Naive B cell (primary cell): ENCODE measurements at regions not wholly inside any gene's neighbourhood (a gene's known extent, or its start where the extent isn't known, plus 50 kb on each side); places are given as distances from the start of the nearest gene placed in this dataset.
A peak's percentile ranks its signal among the peaks of the same experiment; 100 is the strongest.

ENCODE experiments used
- ATAC-seq, 2 donors: fragments of 150-1000 bp; cut with Tn5 transposase; 2 replicates each; pipeline ENCODE4 v1.10.0; 2021; ENCODE audit warnings: low read depth in 2 of 2, mild to moderate bottlenecking in 2 of 2, moderate library complexity in 2 of 2
- DNase-seq: peaks from one replicate; pipeline ENCODE4 v3.0.0; 2022
- H3K27ac Mint-ChIP-seq, 6 donors: one replicate each; pipeline ENCODE4 v1.8.0; 2020 to 2022; ENCODE audit warnings: mild to moderate bottlenecking in 6 of 6, mixed read lengths in 6 of 6, moderate library complexity in 5 of 6, inconsistent platforms in 2 of 6
- H3K27me3 Mint-ChIP-seq, 3 donors: one replicate each; pipeline ENCODE4 v1.8.0; 2021 to 2022; ENCODE audit warnings: mixed read lengths in 3 of 3, mild to moderate bottlenecking in 1 of 3
- H3K36me3 Mint-ChIP-seq, 2 donors: one replicate each; pipeline ENCODE4 v1.8.0; 2020 to 2022; ENCODE audit warnings: mixed read lengths in 2 of 2, inconsistent platforms in 1 of 2, mild to moderate bottlenecking in 1 of 2
- H3K4me1 Mint-ChIP-seq, 3 donors: one replicate each; pipeline ENCODE4 v1.8.0; 2020 to 2022; ENCODE audit warnings: mixed read lengths in 3 of 3, inconsistent platforms in 1 of 3, mild to moderate bottlenecking in 1 of 3, moderate library complexity in 1 of 3
- H3K4me3 Mint-ChIP-seq, 8 donors: one replicate each; pipeline ENCODE4 v1.8.0; 2020 to 2022; ENCODE audit warnings: mild to moderate bottlenecking in 8 of 8, mixed read lengths in 8 of 8, moderate library complexity in 8 of 8, inconsistent platforms in 2 of 8
- H3K9me3 Mint-ChIP-seq, 7 donors: one replicate each; pipeline ENCODE4 v1.8.0; 2020 to 2022; ENCODE audit warnings: mixed read lengths in 7 of 7, mild to moderate bottlenecking in 5 of 7, inconsistent platforms in 2 of 7, moderate library complexity in 1 of 7

- no peak overlapping the region for H3K27ac Mint-ChIP-seq
- H3K27me3 Mint-ChIP-seq, result peaks cover 0 to 9% (median 8%) of the 10 kb centered on the region in 3 donors
- no peaks in the 10 kb centered on the region for H3K36me3 Mint-ChIP-seq
- H3K4me3 Mint-ChIP-seq, result no peak overlapping the region
- H3K4me1 Mint-ChIP-seq, result no peaks in the 10 kb centered on the region
- no peak for ATAC-seq
- DNase-seq, result no peak
- H3K9me3 Mint-ChIP-seq, result peaks cover 0 to 6% (median 0%) of the 10 kb centered on the region in 7 donors
Measured at GRCh38 chr6:69623357-69623756, 173.5 kb downstream of the LMBRD1 start.

GRCh38 chr6:69622924-69623323, 173.9 kb downstream of the LMBRD1 start:
- Mint-ChIP-seq H3K4me3 (no peak overlapping the region), H3K4me1 (no peaks in the 10 kb centered on the region), H3K36me3 (no peaks in the 10 kb centered on the region), H3K27me3 (peaks cover 0 to 9% (median 8%) of the 10 kb centered on the region in 3 donors), H3K27ac (no peak overlapping the region), H3K9me3 (peaks cover 0 to 6% (median 0%) of the 10 kb centered on the region in 7 donors)
- ATAC-seq (no peak), DNase-seq (no peak)

- Mint-ChIP-seq H3K27ac (no peak overlapping the region), H3K36me3 (no peaks in the 10 kb centered on the region), H3K4me1 (no peaks in the 10 kb centered on the region), H3K9me3 (peaks cover 0 to 3% (median 0%) of the 10 kb centered on the region in 7 donors), H3K4me3 (no peak overlapping the region), H3K27me3 (peaks cover 0 to 9% (median 3%) of the 10 kb centered on the region in 3 donors)
- no peak for DNase-seq
- ATAC-seq, result no peak
Measured at GRCh38 chr6:69622230-69622629, 174.6 kb downstream of the LMBRD1 start.

- H3K4me3 Mint-ChIP-seq, result no peak overlapping the region
- ATAC-seq (no peak), DNase-seq (no peak)
- H3K36me3 Mint-ChIP-seq, result peaks cover 0 to 4% of the 10 kb centered on the region in 2 donors
- peaks cover 0 to 9% (median 1%) of the 10 kb centered on the region in 7 donors for H3K9me3 Mint-ChIP-seq
- no peaks in the 10 kb centered on the region for H3K4me1 Mint-ChIP-seq
- H3K27me3 Mint-ChIP-seq, result no peaks in the 10 kb centered on the region
- H3K27ac Mint-ChIP-seq, result no peak overlapping the region
Measured at GRCh38 chr6:69617163-69617562, 179.6 kb downstream of the LMBRD1 start.

GRCh38 chr6:69609836-69610472, 186.9 kb downstream of the LMBRD1 start:
- Mint-ChIP-seq H3K36me3 (peaks cover 0 to 4% of the 10 kb centered on the region in 2 donors), H3K27ac (no peak overlapping the region), H3K9me3 (peaks cover 0 to 10% (median 0%) of the 10 kb centered on the region in 7 donors), H3K4me3 (no peak overlapping the region), H3K27me3 (peaks cover 0 to 12% (median 0%) of the 10 kb centered on the region in 3 donors), H3K4me1 (no peaks in the 10 kb centered on the region)
- DNase-seq (no peak), ATAC-seq (no peak)

- H3K9me3 Mint-ChIP-seq, result peaks cover 0 to 2% (median 0%) of the 10 kb centered on the region in 7 donors
- H3K4me1 Mint-ChIP-seq, result no peaks in the 10 kb centered on the region
- no peaks in the 10 kb centered on the region for H3K36me3 Mint-ChIP-seq
- no peak overlapping the region for H3K4me3 Mint-ChIP-seq
- ATAC-seq (no peak), DNase-seq (no peak)
- H3K27ac Mint-ChIP-seq, result no peak overlapping the region
- peaks cover 4 to 18% (median 17%) of the 10 kb centered on the region in 3 donors for H3K27me3 Mint-ChIP-seq
Measured at GRCh38 chr6:69601132-69601531, 195.7 kb downstream of the LMBRD1 start.

GRCh38 chr6:69594405-69594804, 202.4 kb downstream of the LMBRD1 start:
- no peak for DNase-seq
- H3K27ac Mint-ChIP-seq, result no peak overlapping the region
- no peaks in the 10 kb centered on the region for H3K4me1 Mint-ChIP-seq
- ATAC-seq, result no peak
- H3K27me3 Mint-ChIP-seq, result no peaks in the 10 kb centered on the region
- no peaks in the 10 kb centered on the region for H3K9me3 Mint-ChIP-seq
- no peaks in the 10 kb centered on the region for H3K36me3 Mint-ChIP-seq
- H3K4me3 Mint-ChIP-seq, result no peak overlapping the region

- Mint-ChIP-seq H3K36me3 (no peaks in the 10 kb centered on the region), H3K9me3 (no peaks in the 10 kb centered on the region), H3K27me3 (no peaks in the 10 kb centered on the region), H3K27ac (no peak overlapping the region), H3K4me3 (no peak overlapping the region), H3K4me1 (no peaks in the 10 kb centered on the region)
- ATAC-seq (no peak), DNase-seq (no peak)
Measured at GRCh38 chr6:69593706-69594105, 203.1 kb downstream of the LMBRD1 start.

- Mint-ChIP-seq H3K4me3 (no peak overlapping the region), H3K4me1 (peaks cover 0 to 16% (median 10%) of the 10 kb centered on the region in 3 donors), H3K36me3 (no peaks in the 10 kb centered on the region), H3K9me3 (peaks cover 0 to 2% (median 0%) of the 10 kb centered on the region in 7 donors), H3K27me3 (no peaks in the 10 kb centered on the region), H3K27ac (no peak overlapping the region)
- DNase-seq, result no peak
- ATAC-seq, result no peak
Measured at GRCh38 chr6:69589626-69590025, 207.2 kb downstream of the LMBRD1 start.

- no peak for DNase-seq
- H3K27ac Mint-ChIP-seq, result no peak overlapping the region
Measured at GRCh38 chr6:69584913-69585729, 211.7 kb downstream of the LMBRD1 start.

GRCh38 chr6:69584536-69584912, 212.3 kb downstream of the LMBRD1 start:
- Mint-ChIP-seq H3K9me3 (peaks cover 0 to 2% (median 0%) of the 10 kb centered on the region in 7 donors), H3K4me1 (peaks cover 0 to 17% (median 11%) of the 10 kb centered on the region in 3 donors), H3K4me3 (no peak overlapping the region), H3K36me3 (no peaks in the 10 kb centered on the region), H3K27me3 (peaks cover 0 to 5% (median 0%) of the 10 kb centered on the region in 3 donors), H3K27ac (no peak overlapping the region)
- ATAC-seq (no peak), DNase-seq (no peak)

More at GRCh38 chr6:69584913-69585729, 211.7 kb downstream of the LMBRD1 start:
- peak in 1 of 2 donors; percentile 56 for ATAC-seq
- Mint-ChIP-seq H3K36me3 (no peaks in the 10 kb centered on the region), H3K4me1 (peaks cover 0 to 17% (median 11%) of the 10 kb centered on the region in 3 donors), H3K4me3 (no peak overlapping the region), H3K9me3 (peaks cover 0 to 2% (median 0%) of the 10 kb centered on the region in 7 donors), H3K27me3 (peaks cover 0 to 5% (median 0%) of the 10 kb centered on the region in 3 donors)

GRCh38 chr6:69581581-69581980, 215.2 kb downstream of the LMBRD1 start:
- H3K4me3 Mint-ChIP-seq, result no peak overlapping the region
- DNase-seq (no peak), ATAC-seq (no peak)
- H3K36me3 Mint-ChIP-seq, result no peaks in the 10 kb centered on the region
- H3K4me1 Mint-ChIP-seq, result peaks cover 0 to 17% (median 11%) of the 10 kb centered on the region in 3 donors
- H3K27ac Mint-ChIP-seq, result no peak overlapping the region
- H3K27me3 Mint-ChIP-seq, result peaks cover 0 to 5% (median 0%) of the 10 kb centered on the region in 3 donors
- H3K9me3 Mint-ChIP-seq, result peaks cover 0 to 2% (median 0%) of the 10 kb centered on the region in 7 donors

GRCh38 chr6:69580706-69581105, 216.1 kb downstream of the LMBRD1 start:
- ATAC-seq (no peak), DNase-seq (no peak)
- peaks cover 0 to 2% (median 0%) of the 10 kb centered on the region in 7 donors for H3K9me3 Mint-ChIP-seq
- peak overlapping the region in 1 of 6 donors; percentile 45 for H3K27ac Mint-ChIP-seq
- no peak overlapping the region for H3K4me3 Mint-ChIP-seq
- H3K4me1 Mint-ChIP-seq, result peaks cover 0 to 11% (median 10%) of the 10 kb centered on the region in 3 donors
- H3K27me3 Mint-ChIP-seq, result peaks cover 0 to 5% (median 0%) of the 10 kb centered on the region in 3 donors
- no peaks in the 10 kb centered on the region for H3K36me3 Mint-ChIP-seq
